NOMO-1 treated with dmso at 0.1 percent for 144 hours (cell line): ENCODE measurements at regions not wholly inside any gene's neighbourhood (a gene's known extent, or its start where the extent isn't known, plus 50 kb on each side); places are given as distances from the start of the nearest gene placed in this dataset.
"Not testable (repeated sequence)": the region's sequence is repeated elsewhere in the genome, so short reads cannot be mapped to it uniquely, and the experiment has no call there.

Experiments
- DNase-seq: peaks from one replicate; lab custom pipeline; 2025; ENCODE audit not compliant: unreplicated experiment; lab: John Stamatoyannopoulos, UW

DNA sequence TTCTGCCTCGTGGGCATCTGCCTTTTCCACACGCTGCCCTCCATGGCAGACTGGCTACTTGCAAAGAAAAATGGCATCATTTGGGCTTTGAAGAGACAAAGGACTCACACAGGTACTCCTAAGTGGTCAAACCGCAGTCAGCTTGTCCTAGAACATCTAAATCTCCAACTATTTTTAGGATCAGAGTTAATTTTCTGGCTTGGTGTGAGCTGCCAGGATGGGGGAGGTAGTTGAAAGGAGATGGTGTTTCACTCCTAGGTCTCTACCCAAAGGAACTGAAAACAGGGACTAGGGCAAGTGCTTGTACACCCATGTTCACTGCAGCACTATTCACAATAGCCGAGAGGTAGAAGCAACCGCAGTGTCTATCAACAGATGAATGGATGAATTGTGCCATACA lies 107.9 kb upstream of the ATL2 start:
- no peak for DNase-seq

DNA sequence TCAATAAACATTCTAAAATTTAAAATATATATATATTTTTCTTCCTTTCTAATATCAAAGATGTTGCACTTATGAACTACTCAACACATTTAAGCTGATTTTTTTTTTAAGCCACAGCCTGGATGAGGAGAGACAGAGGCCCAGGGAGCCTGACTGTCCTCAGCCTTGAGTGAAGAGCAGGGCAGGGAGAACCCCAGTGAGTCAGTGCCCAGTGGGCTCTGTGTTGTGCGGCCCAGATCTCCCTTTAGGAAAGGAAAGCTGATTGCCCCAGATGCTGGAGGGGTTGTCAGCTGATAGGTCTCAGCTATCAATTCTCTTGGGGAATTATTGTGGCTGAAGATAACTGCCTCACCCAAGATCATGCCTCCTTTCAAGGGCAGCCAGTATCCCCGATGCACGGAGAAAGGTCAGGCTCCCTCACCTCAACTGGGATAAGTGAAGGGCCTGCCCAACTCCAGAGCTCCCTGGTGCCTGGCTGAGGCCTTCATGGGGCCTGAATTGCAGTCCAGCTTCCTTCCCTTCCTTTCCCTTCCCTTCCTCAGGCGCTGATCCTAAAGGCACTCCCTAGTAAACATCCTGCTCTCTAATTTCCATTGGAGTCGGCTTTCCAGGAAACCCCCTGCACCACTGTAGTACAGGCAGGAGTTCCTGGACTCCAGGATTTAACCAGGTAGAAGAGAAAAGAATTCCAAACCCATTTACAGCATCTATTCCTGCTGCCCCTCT lies 106.9 kb upstream of the ATL2 start:
- no peak for DNase-seq

- DNase-seq = not testable (repeated sequence)
These were observed 105.6 kb upstream of the ATL2 start for GRCh38 chr2:38482710-38483109.

GRCh38 chr2:38480617-38481016 lies 103.5 kb upstream of the ATL2 start:
- DNase-seq = no peak

DNA sequence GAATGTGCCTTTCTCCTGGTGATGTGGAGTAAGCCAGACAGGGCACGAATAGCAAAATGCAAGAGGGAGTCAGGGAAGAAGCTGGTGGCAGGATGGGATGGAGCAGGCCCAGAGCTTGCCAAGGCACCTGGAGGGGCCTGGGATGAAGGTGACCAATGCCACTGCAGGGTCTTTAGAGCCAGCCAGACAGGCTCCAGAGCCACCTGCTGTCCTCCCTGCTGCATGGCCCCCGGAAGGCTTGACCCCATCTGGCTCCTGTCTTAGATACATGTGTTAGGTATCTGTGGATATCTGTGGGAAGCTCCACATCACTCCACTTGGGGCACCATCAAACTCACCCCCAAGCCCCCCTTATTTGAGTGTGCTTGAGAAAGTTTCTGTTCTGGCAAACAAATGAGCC lies 99.9 kb upstream of the ATL2 start:
- no peak for DNase-seq

- no peak for DNase-seq
These were observed 98.5 kb upstream of the ATL2 start for GRCh38 chr2:38475567-38475881.

DNA sequence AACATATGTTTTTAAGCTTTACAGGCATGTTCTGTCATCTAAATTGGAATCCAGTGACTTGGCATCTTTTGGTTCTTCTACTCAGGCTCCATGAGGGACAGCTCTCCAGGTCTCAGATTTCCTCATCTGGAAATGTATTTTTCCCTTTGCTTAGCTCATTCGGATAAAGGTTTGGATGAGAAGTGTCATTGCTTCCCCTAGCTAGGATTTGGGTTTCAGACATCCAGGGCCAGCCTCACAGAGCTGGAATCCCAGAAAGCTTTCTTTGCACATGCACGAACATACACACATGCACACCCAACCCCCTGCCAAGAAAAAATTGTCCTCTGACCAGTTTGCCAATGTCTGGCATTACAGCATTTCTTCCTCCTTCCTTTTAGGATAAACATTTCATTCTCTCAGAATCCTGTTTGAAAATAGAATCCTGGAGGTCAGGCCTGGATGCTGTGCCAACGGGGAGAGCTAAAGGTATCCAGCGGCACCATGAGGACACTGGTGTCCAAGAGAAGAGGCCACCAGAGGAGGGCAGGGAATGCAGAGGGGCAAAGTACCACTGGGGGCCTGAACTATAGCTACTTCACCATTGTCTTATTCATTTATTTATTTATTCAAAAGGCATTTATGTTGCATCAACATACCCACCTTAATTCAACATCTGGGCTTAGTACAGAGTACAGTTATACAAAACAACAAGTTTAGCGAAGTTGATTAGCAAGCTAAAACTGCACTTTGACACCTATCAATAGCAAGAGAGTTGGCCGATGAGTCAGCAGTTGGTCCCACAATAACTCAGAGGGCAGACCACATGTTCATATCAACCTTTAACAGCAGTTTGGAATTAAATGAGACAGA lies 97.9 kb upstream of the ATL2 start:
- DNase-seq = no peak

- no peak for DNase-seq
These were observed 97.0 kb upstream of the ATL2 start for GRCh38 chr2:38474021-38474456.

- DNase-seq = no peak
These were observed 96.4 kb upstream of the ATL2 start for GRCh38 chr2:38473333-38474005.

DNA sequence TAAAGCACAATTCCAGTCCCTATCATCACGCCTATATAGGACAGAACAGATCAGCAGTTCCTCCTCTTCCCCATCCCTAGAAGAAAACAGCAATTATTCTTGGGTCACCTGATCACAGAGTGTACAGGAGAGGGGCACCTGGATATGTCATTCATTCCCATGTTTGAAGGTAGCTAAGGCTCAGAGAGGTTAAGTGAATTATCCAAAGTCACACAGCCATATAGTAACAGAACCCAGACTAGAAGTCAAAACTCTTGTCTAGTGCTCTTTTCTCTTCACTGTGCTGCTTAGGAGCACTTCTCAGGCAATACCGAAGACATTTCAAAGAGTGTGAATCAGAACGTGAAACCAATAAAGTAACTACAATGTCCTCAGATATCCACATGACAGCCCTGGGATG lies 93.0 kb upstream of the ATL2 start:
- no peak for DNase-seq

- no peak for DNase-seq
These were observed 90.8 kb upstream of the ATL2 start for GRCh38 chr2:38467768-38468455.

DNA sequence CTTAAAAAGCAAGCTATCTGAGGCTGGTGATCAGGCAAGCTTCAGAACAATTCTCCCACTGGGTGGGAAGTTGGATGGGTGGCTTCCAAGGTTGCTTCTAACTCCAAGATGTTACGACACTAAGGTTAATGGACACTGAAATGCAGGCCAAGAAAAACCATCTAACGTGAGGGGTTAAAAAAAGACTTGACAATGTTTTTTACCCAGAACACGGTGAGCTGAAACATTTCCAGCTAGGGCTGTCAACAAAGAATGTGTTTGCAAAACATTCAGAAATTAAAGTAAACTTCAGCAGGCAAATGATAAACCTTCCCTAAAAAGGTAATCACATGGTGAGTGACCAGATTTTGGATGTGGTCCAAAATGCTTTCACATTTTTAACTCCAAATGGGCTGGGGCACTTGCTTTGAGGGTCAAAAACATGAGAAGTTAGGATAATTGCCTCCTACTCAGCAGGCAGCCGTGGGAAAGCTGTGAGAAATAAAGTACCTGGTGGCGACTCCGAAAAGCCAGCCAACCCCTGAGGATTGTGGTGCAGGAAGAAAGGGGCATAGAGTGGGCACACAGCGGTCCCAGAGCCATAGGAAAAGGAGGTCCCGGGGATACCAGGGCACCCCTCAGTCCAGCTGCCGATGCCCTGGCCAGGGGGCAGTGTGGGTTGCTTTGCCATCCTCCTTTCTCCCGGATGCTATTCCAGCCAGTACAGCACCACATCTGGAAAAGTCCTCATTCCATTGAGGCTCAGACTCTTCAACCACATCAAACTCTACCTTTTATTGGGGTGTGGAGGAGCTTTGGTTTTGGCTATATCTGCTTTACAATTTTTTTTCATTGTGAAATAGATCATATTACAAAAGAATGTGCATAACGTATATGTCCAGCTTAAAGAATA lies 90.0 kb upstream of the ATL2 start:
- no peak for DNase-seq

- DNase-seq = no peak
These were observed 89.3 kb upstream of the ATL2 start for GRCh38 chr2:38466409-38466808.

DNA sequence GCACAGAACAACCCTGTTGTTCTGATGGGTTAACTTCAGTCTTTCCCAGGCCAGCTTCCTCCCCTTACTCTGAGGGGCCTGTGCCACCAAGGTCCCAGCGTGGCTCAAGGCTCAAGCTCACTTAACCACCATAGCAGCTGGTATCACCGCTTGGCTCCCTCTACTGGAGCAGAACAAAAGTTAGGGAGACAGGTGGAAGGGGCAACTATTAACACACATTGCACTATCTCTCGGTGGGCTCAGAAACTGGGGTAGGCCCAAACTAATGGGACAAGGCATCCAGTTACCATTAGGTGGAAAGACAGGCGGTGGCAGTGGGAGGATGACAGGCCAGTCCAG lies 88.7 kb upstream of the ATL2 start:
- no peak for DNase-seq

DNA sequence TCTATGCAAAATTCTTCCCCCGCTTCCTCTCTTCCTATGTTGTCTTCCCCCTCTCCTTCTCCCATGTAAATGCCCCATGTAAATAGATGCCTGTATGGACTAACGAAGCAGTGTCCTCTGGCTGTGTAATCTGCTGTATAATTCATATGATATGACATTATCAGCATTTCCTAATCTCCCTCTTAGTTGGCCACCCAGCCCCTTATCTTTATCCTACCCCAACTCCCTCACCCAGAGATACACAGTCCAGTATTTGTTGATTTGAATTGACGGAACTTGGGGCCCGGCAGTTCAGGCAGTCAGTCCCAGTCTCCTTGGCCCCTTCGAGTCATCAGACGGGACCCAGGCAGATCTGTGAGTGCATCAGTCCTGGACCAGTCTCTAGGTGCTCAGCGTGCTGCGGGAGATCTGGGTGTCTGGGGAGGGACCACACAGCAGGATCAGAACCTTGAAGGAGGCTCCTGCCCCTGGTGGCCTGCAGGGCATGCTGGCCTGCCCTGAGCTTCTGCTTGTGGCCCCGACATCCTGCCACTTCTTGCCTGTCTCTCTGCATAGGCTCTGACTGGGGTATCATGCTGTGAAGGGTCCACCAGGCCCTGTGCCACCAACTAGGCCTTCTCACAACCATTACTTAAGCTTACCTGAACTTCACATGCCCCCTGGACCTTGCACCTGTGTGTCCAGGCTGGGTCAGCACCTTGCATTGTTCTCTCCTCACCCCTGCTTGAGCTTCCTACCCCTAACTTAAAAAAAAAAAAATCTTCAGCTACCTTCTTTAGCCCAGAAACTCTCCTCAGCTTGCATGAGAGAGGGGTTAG lies 88.1 kb upstream of the ATL2 start:
- no peak for DNase-seq

DNA sequence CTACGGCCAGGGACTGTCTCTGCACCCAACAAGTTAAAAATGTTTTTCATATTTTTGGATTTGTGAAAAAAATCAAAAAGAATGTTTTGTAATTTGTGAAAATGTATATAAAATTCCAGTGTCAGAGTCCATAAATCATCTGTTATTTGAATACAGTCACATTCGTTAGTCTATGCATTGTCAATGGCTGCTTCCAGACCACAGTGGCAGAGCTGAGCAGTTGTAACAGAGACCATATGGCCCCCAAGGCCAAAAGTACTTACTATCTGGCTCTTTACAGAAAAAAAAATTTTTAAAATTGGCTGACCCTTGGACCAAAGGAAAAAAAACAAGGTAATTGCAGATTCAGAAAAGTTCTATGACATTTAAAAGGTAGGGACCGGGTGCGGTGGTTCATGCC lies 86.7 kb upstream of the ATL2 start:
- no peak for DNase-seq

DNA sequence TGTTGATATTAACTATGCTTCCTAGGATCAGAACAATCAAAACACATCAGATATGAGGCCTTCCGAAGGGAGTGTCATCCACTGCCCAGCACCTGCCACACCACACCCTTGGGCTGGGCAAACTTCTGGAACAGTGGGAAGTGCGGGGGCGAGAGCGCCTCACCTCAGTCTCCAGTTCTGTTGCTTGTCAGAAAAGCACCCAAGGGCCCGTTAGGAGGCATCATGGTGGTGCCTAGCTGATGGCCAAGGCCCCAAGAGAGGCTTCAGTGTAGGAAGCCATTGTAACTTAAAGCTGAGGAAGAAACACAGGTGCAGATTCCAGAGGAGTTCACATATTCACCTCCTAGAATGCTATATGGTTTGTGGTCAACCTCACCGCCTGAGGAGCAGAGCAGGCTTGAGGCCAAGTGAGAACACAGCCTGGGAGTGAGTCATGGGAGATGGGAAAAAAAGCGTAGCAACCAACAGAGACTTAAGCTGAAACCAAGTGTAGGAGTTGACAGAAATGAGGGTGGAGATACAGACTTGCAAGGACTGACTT lies 85.1 kb upstream of the ATL2 start:
- no peak for DNase-seq

DNA sequence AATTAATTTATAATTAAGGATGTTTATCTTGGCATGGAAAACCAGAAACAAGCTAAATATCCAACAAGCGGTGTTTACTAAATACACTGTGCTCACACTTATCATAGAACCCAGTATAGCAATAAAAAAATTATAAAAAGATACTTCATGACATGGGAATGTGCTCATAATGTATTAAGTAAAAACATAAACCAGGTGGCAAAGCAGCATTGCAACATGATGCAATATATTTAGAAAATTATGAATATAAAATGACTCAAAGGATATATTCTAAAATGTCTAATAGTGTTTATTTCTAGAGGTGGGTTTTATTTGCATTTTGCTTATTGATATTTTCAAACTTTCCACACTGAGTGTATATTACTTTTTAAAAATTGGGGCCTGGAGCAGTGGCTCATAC lies 84.4 kb upstream of the ATL2 start:
- no peak for DNase-seq

DNA sequence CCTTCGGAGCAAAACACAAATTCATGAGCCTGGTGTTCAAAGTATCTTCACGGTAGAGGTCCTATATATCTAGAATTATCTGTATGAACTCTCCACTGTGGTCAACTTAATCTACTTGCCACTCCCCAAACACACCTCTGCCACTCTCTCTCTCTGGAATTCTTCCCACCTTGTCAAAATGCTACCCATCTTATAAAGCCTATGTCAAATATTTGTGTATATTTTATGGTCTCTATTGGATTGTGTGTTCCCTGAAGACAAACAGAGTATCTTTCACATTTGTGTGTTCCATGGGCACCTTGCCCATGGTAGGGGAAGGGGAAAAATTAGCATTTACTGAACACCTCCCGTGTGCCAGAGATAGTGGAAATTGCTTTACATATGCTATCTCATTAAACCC lies 83.2 kb upstream of the ATL2 start:
- no peak for DNase-seq

DNA sequence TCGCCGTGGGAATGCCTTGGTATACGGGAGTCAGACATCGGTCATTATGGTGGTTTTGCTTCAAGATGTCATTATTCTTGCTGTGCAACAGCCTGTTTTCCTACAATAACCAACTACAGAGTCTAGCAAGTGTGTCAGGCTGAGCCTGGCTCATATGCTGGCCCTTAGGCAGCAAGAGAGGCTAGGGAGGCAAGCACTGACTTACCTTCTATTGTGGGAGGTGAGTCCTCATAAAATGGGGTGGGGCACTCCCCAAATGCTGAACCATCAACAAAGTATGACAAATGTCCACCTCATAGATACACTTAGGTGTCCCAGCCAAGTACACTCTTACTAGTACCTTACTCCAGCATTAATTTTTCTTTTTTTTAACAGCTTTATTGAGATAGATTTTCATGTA lies 77.0 kb upstream of the ATL2 start:
- no peak for DNase-seq
